ENCODE measurements at regions not wholly inside any gene's neighbourhood (a gene's known extent, or its start where the extent isn't known, plus 50 kb on each side); places are given as distances from the start of the nearest gene placed in this dataset.

DNA sequence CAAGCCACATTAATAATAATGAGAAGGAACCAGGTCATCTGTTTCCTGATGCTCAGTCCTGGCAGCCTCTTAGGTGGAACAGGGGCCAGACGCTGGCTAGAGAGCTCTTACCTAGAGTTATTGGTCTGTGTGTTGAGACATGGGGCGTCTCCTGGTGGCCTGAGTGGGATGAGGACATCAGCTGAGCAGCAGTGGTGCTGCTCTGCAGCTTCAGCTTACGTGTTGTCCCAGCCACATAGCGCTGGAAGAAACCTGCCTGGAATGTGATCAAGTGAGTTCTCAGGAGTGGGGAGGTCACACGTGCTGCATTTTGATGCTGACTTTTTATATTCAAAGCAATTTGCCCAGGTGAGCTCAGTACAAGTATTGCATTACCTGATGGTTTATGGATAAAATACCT, 355.4 kb downstream of the CDH26 start:
- DNase-seq (ENCODE audit: low read depth in 2 of 2) = no peak

DNA sequence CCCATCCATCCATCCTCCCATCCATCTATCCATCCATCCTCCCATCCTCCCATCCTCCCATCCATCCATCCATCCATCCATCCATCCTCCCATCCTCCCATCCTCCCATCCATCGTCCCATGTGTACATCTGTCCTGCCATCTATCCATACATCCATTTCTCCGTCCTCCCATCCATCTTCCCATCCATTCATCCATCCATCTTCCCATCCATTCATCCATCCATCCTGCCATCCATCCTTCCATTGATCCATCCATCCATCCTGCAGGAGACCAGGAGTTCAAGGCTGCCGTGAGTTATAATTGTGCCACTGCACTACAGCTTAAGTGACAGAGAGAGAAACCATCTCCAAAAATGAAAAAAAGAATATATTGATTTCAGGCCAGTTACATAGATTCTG, 356.5 kb downstream of the CDH26 start:
- DNase-seq (ENCODE audit: low read depth in 2 of 2) = no peak

DNA sequence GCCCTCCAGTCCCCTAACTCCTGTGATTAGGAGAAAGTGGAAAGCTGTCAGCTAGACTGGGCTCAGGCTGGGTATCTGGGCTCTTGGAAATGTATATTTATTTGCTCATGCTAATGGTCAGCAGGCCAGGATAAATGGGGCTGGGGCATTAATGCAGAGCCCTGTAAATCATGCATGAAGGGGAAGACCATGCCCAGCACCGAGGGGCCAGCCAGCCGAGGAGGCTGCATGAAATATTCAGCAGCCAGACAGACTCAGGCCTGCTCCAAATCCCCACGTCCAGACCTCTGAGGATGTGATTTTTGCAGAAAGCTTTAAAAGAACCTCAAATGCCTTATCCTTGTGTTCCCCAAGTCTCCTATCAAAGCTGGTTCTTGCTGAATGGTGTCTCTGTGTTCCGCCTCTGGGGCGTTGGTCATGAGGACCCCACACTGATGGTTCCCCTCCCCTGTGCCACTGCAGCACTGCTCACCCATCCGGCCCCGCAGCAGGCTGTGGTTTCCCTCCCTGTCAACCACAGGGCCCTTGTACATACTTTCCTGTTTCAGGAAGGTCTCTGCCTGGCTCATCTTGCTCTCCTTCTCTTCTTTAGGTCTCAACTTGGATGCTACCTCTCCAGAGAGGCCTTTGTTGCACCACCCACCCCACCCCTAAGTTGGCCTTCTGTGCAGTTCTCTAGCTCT, 358.4 kb downstream of the CDH26 start:
- no peak for DNase-seq (ENCODE audit: low read depth in 2 of 2)

DNA sequence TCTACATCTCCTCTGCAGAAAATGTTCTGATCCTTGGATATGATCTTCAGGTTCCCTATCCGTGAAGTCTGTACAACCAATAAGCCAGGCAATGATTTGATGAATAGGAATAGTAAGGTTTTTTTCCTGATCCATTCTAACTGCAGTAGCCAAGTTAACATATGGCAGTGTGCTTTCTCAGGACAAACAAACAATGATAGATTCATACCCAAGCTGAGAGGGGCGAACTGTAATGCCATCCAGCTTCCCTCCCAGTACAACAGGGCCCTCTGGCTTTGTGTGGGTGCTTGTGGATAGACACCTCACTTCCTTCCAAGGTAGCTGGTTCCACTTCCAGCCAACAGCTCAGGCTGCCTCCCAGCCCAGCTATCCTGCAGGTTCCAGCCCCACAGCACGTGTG, 359.2 kb downstream of the CDH26 start:
- DNase-seq (ENCODE audit: low read depth in 2 of 2) = no peak

DNA sequence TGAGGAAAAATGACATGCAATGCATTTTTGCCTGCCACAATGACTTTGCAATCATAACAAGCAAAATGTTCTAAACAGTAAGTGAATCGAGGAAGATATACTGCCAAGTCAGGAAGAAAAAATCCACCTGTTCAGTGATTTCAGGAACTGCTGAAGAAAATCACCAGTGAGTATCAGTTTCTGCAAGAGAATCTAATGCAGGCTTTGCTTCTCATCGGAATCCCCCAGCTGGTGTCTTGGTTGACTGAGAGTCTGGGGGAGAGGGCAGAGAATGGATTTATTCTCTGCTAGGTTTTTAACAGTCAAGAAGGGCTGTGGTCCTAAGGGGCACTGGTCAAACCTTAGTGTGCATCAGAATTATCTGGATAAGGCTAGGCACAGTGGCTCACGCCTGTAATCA, 363.4 kb downstream of the CDH26 start:
- DNase-seq (ENCODE audit: low read depth in 2 of 2) = no peak

DNA sequence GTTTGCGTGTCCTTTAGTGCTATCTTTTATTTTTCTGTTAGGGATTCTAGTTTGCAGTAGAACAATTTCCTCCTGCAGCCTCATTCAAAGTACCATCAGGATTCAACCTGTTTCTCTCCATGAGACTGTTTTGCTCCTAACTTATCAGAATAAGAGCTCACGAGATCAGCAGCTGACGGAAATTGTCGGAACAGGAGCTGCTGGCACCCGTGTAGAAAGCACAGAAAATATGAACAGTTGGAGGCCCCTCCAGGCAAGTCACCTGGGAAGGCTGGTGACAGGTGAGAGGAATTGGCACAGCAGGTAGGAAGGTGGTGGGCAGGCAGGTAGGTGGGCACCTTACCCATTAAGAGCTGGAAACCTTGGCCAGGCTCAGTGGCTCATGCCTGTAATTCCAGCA, 368.6 kb downstream of the CDH26 start:
- DNase-seq (ENCODE audit: low read depth in 2 of 2) = no peak

DNA sequence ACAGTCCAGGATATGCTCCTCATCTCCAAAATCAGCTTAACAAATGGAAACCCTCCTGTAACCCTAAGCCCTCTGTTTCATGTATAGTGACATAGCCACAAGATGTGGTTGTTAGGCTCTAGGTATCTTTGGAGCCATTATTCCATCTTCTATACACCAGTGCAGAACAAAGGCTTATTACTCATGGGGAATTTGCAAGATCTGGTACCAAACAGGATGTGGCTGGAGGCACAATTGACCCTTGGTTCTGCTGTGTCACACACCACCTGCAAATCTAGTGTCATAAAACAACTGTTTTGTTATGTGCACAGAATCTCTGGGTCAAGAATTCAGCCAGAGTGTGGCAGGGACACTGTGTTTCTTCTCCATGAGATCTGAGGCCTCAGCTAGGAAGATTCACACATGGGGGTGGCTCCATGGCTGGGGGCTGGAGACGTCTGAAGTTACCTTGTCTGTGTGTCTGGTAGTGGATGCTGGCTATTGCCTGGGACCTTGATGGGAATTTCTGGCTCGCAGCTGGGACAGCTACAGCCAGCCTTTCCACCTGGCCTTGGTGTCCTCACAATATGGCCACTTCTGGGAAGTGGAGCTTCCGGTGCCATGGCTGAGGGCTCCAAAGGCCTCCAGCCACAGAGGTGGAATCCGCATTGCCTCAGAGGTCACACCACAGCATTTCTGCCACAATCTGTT, 369.9 kb downstream of the CDH26 start:
- DNase-seq (ENCODE audit: low read depth in 2 of 2) = no peak

DNA sequence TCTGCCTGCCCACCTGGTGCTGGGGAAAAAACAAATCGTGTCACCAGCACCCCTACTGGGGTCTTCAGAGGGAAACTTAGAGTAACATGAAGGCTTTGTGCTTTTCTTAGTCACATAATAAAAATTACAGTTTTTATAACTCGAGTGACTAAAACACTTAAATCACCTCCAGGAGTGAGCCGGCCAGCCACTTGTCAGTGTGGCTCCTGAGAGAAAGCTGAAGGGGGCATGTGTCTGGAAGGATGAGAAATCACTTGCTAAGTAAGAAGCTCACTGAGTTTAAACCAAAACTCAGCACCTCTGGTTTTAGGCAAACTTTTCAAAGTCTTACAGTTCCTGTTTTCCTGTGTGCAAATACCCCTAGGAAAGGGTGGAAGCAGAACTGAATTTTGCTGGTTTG, 372.2 kb downstream of the CDH26 start:
- no peak for DNase-seq (ENCODE audit: low read depth in 2 of 2)

DNA sequence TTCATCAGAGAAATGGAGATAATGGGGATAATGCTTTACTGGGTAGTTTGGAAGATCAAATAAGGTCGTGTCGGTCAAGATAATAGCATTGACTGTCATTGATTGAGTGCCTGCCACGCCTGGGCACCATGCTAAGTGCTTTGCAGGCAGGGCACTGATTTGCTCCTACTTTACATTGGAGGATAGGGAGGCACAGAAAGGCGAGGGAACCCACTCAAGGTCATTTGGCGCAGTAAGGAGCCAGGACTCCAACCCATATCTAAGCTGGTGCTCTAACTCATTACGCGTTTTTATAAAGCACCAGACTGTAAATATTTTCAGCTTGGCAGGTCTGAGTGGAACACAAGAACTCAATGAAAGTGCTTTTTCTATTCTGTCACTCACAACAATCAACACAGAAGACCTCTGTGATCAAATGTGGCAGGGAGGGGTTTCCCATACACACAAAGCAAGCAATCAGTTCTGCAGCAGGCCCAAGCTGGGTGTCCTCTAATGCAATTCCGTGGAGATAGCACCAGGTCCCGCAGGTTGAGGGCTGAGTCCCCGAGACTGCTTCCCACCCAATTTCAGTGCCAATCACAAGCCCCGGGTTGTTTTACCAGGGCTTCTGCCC, 373.6 kb downstream of the CDH26 start:
- no peak for DNase-seq (ENCODE audit: low read depth in 2 of 2)

DNA sequence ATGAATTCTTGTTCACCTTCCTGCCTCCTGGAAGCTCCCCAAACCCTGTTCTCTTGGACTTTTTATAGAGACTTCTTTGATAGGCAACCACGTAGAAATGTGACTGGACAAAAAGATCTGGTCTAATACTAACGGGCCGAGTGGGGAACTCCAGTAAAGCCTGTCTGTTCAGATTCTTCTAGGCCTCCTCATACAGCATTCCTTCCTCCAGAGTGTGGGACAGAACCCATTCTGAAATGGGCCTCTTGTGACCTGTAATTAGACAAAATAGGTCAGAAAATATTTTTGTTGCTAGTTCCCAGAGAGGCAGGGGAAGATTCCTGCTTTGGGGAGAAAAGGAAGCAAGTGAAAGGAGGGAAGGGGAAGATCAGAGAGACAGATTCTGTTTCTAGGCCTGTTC, 374.3 kb downstream of the CDH26 start:
- DNase-seq (ENCODE audit: low read depth in 2 of 2) = no peak

DNA sequence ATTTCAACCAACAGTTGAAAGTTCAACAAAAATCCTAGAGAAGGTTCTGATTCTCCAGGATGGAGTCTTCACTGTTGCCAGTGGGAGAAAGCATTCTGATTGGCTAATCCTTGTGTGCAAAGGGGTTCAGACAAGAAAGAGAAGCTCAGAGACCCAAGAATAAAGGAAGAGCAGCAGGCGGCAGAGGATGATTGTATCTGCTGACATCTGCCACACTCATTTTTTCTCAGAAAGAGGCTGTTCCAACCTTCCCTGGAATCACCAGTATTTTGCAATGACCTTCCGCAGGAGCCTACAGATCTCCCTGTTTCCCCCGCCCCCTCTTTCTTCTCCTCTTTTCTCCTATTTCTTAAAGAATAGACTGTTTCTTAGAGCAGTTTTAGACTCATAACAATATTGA, 376.7 kb downstream of the CDH26 start:
- DNase-seq (ENCODE audit: low read depth in 2 of 2) = no peak

DNA sequence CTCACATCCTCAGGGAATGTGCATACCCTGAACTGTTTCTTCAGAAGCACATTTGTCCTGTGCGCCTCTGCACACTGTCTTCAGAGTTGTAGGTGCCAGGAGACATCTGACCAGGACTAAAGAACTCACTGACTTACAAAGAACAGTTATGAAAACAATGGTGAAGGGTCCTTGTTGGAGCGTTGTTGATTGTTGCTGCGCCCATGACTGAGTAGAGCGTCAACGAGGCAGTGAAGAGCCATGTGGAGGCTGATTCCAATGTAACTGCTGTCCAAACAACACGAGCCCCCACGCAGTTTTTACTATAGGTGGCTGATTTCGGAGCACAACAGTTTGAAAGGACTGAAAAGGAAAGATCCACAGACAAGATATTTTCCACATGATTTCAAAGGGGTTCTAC, 380.3 kb downstream of the CDH26 start:
- no peak for DNase-seq (ENCODE audit: low read depth in 2 of 2)

DNA sequence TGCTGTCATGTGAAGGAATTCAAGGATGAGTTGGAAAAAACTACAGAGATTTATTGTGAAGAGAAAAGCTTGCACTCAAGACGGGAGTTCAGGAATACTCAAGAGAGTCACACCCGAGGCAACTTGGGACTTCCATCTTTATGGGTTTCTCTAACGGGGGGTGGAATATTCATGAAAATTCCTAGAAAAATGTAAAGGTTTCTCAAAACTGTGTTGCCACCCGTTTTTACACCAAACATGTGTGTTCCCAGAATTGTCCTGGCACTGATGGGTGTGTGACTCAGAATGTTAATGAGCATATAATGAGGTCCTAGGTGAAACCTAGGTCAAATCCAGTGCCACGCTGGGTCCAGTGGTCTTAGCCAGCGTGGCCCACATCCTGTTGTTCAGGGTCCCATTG, 381.5 kb downstream of the CDH26 start:
- no peak for DNase-seq (ENCODE audit: low read depth in 2 of 2)

DNA sequence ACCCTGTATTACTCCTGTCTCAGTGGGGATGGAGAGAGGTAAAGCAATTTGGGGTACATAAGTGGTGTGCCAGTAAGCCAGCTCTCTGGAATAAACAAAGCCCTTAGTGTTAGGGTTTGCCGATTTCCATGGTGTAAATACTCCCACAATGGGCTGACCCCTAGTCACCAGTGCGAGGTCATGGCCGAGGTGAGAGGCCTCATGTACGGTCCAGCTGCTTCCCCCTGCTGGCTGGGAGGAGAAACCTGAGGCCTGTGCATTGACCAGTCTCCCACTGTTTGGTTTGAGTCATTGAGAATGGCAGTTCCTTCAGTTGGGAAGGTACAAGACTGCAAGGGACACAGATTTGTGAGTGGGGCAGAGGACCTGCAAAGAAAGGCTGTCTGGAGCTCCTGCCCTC, 382.0 kb downstream of the CDH26 start:
- DNase-seq (ENCODE audit: low read depth in 2 of 2) = no peak

DNA sequence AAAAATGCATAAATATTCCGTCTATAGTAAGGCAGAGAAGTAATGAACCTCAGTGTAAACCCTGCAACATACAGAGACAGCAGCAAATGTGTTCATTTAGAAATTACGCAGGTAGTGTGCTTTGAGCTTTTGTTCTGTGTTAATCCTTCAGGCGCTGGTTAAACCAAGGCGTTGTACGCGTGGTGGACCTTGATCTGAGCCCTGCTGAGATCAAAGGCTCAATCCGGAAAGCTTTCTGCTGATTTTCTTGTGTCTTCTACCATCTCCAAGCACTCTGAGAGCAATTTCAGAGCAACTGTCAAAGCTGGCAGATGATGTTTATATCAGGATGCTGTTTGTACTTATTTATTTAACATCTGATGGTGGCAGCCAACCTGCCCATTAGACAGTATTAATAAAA, 382.8 kb downstream of the CDH26 start:
- DNase-seq (ENCODE audit: low read depth in 2 of 2) = no peak

DNA sequence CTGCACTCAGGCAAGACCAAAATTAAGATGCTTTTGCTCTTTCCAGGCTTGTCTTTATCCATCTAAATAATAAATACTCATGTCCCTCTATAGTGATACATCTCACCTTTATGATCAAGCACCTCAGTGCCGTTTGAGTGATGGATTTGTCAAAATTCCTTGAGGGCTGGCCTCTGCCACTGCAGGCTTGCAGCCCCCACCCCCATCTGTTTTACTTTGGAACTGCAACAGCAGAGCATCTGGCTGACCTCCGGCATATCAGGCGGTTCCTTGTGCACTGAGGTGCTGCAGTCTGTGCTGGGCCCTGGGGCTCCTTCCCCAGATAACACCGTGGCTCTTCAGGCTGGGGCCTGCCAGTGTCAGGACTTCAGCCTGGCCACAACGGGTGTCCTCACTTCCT, 386.9 kb downstream of the CDH26 start:
- no peak for DNase-seq (ENCODE audit: low read depth in 2 of 2)

DNA sequence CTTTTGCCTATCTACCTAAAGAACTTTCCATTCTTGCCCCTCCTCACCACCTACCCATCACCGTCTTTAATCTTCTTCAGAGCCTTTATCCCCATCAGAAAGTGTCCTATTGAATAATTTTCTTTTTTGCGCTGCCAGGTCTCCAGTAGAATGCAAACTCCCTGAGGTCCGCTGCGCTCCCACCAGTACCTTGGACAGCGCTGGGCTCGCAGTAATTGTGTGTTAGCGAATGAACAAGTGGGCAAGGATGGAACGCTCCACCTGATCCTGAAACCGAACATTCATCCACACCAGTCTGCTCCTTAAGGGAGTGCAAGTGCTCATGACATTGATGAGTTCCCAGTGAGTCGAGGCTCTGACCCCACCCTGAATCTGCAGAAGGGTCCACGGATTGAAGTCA, 391.2 kb downstream of the CDH26 start:
- DNase-seq (ENCODE audit: low read depth in 2 of 2) = no peak

DNA sequence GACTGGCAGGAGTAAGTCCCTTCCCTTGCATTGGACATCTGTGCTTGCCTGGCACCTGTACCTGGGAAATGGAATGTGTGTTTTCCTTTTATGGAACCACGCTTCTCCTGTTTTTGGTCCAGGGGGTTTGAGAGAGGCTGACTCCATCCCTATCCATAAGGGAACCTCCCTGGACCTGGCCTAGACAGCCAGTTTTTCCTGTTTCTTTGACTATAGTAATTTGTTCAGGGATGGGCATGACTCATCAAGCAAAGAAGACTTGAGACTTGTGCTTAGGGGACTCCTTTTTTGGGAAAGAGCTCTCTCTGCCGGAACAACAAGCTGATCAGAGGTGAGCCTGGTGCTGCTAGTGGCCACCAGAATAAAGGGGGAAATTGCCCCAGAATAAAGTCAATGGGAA, 393.8 kb downstream of the CDH26 start:
- DNase-seq (ENCODE audit: low read depth in 2 of 2) = no peak

DNA sequence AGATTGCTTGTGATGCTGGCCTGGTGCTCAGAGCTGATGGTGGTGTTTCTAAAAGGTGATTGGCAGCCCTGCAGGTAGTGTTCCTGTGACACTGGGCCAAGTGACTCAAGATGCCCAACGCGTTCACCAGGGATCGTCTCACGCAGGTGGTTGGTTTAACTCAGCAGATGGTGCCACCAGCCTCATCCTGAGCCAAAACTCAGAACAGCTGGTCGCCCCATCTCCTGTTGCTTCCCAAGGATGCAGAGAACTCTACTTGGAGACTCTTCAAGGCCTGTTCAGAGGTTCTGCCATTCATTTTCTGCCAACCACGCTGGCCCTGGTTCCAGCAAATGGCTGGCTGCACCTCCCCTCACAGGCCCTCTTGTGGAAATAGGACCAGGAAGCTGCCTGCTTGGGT, 394.4 kb downstream of the CDH26 start:
- DNase-seq (ENCODE audit: low read depth in 2 of 2) = no peak

DNA sequence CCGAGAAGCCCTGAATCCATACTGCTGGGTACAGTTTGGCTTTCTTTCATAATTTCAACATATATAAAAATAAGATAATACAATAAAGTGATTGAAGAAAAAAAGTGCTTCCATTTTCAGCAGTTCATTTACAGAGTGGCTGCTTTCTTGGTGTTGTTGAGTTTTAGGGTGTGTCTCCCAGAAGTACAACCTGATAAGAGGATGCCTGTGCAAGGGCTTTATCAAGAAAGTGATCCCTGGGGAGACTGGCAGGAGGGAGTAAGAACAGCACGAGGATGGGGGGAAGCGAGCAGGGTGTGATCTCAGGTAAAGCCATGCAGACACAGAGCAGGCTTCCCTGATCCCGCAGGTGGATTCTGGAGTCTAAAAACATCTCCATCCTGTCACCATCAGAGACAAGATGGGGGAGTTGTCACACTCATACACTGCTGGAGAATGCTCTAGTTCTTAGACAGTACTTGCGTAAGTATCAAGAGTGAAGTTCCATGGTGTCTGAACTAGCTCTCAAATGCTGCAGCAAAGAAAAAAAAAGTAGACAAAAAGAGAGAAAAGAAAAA, 395.9 kb downstream of the CDH26 start:
- DNase-seq (ENCODE audit: low read depth in 2 of 2) = no peak

DNA sequence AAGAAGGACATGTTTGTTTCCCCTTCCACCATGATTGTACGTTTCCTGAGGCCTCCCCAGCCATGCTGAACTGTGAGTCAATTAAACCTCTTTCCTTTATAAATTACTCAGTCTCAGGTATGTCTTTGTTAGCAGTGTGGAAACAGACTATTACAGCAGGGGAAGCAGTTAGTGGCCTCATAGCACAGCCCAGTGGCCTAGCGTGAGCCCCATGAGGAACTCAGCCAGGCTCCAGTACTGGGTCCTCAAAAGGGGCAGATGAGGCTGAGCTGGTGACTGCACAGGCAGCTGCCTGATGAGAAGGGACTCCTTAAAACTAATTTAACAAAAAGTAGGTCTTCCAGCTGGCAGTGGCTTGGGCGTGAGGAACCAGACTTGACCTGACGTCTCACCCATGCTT, 399.9 kb downstream of the CDH26 start:
- no peak for DNase-seq (ENCODE audit: low read depth in 2 of 2)

DNA sequence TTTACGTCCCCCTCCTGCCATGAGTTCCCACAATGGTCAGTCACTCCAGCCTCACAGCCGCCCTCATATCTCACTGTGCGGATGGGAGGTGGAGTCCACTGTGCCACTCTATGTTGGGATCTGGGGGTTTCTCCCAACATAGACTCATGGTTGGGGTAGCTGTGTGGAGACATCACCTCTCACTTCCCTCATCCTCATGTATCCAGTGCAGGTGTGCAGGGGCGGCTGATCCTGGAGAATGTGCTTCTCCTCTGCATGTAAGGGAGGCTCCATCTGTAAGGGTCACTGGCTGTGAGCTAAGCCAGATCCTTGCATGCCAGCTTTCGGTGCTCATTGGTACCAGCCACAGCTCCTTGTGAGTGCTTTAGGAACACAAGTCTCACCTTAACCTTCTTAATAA, 400.8 kb downstream of the CDH26 start:
- no peak for DNase-seq (ENCODE audit: low read depth in 2 of 2)
